NOMO-1 treated with dmso at 0.1 percent for 144 hours (cell line): ENCODE measurements at regions not wholly inside any gene's neighbourhood (a gene's known extent, or its start where the extent isn't known, plus 50 kb on each side); places are given as distances from the start of the nearest gene placed in this dataset.

ENCODE experiments used
- DNase-seq: peaks from one replicate; lab custom pipeline; 2025; ENCODE audit not compliant: unreplicated experiment; lab: John Stamatoyannopoulos, UW

GRCh38 chr13:68692049-68692448, 1415.6 kb upstream of the ATXN8OS start:
- no peak for DNase-seq

GRCh38 chr13:68690567-68690966, 1417.1 kb upstream of the ATXN8OS start:
- no peak for DNase-seq

- DNase-seq = no peak
Measured at GRCh38 chr13:68676513-68677115, 1431.0 kb upstream of the ATXN8OS start.

GRCh38 chr13:68675209-68675608, 1432.4 kb upstream of the ATXN8OS start:
- DNase-seq = no peak

DNA sequence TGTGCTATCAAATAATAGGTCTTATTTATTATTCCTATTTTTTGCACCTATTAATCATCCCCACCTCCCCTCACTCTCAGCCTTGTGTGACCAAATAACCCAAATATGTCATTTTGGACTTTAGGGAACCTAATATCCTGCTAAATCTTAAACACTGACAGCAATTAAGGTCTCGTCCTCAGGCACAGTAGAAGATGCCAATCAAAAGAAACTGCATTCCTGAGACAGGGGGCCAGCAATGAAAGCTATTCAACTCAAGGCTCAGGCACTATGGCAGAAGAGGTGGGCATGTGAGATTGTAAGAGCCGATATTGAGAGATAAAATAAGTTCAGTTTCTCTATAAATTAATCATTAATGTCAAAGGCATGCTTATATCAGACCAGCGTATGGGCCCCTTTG, 1437.7 kb upstream of the PCDH9 start:
- DNase-seq = no peak

DNA sequence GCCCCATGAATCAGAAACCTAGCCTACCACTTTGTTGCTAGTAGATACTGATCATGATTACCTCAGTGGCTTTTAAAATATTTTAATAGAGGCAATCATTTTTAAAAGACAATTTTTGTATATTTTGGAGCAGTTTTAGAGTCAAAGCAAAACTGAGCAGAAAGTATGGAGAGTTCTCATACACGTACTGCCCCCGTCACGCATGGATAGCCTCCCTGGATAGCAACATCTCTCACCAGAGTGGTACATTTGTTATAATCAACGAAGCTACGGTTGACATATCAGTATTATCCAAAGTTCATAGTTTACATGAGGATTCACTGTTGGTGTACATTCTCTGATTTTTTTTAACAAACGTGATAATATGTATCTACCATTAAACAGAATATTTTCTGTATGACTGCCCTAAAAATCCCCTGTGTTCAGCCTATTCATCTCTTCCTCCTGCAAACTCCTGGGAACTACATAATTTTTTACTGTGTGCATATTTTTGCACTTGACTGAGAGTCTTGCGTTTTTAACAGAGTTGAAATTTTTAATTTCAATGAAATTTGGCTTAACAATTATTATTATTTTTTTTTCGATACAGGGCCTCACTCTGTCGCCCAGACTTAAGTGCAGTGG, 1436.8 kb upstream of the PCDH9 start:
- no peak for DNase-seq

DNA sequence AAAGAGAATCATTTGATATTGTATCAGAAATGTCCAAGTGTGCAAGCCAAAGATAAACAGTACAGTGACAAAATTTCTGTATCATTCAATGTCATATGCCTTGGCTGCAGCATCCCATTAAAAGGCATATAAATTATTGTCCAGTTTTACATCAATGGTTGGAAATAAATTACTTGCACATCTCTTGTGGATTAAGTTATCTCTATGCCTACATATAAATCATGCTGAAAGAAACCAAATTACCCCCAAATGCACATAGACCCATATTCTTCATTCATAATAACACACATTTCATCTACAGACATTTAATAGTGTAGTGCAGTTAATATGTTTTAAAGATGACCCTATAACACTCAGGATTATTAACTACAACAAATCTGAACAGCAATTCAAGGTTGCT, 1415.7 kb upstream of the PCDH9 start:
- DNase-seq = no peak

DNA sequence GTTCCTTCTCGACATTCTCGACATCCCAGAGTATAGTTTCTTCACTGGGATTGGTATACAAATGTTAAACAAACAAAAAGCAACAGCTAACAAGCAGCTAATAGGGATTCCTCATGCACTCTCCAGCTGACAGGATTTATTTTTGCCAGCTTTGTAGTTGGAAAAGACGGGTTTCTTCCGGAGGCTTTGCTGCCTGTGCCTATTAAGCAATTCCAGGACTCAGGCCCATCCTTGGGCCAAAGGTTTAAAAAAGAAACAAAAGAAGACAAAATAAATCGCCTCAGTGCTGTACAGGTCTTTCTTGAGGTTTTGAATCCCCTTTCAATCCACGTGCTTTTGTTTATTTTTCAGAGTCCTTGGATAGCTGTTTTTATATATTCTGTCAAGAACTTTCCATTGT, 1414.5 kb upstream of the PCDH9 start:
- no peak for DNase-seq

DNA sequence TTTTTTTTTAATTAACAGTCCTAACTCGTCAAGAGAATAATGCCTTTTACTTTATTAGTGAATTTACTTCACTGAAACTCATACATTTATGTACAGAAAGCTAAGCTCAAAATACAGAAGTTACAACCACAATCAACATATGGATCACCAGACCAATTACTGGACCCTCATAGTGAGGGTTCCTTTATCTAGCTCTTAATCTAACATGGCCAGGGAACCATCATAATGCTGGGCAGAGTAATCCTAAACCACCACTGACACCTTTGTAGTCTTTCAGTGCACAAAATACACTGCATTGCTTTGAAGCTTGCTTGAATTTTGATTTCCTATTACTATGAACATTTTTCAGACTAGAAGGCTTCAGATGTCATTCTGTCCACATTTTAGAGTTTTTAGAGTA, 1406.6 kb upstream of the PCDH9 start:
- no peak for DNase-seq

DNA sequence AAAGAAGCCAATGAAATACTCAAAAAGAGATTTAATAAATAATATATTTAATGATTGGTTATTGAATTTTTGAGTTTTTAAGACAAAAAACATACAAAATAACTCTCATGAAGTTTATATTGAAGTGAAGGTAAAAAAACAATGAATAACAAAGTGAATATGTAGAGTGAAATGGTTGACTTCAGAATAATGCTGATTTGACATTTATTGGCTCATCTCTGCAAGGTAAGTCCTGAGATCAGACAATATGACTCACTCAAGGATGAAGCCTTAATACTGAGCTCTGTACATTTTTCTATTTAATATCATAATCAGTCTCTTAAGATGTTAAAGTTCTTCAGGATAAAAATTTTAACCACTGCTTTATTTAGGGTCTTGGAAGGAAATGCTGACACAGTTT, 1398.9 kb upstream of the PCDH9 start:
- DNase-seq = no peak

GRCh38 chr13:68627379-68627778, 1397.2 kb upstream of the PCDH9 start:
- no peak for DNase-seq

DNA sequence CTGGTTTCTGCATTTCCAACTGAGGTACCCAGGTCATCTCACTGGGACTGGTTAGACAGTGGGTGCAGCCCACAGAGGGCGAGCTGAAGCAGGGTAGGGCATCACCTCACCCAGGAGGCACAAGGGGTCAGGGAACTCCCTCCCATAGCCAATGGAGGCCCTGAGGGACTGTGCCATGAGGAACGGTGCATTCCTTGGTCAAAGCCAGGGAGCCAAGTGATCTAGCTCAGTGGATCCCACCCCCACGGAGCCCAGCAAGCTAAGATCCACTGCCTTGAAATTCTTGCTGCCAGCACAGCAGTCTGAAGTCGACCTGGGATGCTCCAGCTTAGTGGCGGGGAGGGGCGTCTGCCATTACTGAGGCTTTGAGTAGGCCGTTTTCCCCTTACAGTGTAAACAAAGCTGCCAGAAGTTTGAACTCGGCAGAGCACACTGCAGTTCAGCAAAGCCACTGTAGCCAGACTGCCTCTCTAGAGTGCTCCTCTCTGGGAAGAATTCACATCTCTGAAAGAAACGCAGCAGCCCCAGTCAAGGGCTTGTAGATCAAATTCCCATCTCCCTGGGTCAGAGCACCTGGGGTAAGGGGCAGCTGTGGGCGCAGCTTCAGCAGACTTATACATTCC, 1386.6 kb upstream of the PCDH9 start:
- no peak for DNase-seq

DNA sequence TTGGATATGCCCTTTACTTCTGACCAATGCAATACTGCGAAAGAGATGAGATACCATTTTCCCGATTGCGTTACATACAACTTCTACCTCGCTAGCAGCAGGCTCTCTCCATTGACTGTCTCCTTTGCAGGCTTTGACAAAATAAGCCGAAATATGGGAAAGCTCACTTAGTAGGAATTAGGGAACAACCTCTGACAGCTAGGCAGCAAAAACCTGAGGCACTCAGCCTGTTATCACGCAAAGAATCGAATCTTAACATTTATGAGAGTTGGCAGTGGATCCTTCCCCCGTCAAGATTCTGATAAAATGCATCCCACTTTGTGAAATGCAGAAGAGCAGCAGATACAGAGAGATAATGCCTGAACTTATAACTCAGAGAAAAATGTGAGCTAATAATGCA, 1379.5 kb upstream of the PCDH9 start:
- DNase-seq = no peak

GRCh38 chr13:68608147-68608546, 1378.0 kb upstream of the PCDH9 start:
- no peak for DNase-seq

- no peak for DNase-seq
Measured at GRCh38 chr13:68597641-68598040, 1367.5 kb upstream of the PCDH9 start.

GRCh38 chr13:68588623-68589022, 1358.5 kb upstream of the PCDH9 start:
- DNase-seq = peak; percentile 15

DNA sequence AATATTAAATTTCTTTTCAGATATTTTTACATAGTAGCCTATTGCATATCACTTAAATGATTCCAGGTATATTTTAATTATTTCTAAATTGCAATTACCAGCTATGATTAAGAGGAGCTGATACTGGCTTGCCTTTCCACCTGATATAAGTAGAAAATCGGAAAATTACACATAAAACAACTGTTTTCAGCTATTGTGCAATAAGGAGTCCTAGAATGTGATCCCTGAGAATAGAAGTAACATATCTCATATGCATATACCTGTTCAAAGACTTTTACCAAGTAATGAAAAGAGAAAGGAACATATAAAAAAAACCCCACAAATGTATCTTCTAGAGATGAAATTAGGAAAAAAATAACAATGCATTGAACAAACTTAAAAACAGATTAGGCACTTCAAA, 1354.6 kb upstream of the PCDH9 start:
- no peak for DNase-seq

DNA sequence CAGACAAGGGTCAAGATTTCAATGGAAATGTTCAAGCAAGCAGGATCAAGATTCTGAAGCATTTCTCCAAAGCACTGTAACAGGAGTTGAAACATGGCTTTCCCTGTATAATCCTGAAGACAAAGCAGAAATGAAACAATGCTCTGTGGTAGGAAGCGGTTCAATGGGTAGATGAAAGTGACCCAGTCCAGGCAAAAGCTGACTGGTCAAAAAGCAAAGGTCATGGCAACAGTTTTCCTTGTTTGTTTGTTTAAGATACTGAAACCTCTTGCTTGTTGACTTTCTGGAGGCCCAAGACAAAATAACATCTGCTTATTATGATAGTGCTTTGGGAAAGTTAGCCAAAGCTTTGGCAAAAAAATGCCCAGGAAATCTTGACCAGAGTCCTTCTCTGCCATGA, 1343.9 kb upstream of the PCDH9 start:
- no peak for DNase-seq

DNA sequence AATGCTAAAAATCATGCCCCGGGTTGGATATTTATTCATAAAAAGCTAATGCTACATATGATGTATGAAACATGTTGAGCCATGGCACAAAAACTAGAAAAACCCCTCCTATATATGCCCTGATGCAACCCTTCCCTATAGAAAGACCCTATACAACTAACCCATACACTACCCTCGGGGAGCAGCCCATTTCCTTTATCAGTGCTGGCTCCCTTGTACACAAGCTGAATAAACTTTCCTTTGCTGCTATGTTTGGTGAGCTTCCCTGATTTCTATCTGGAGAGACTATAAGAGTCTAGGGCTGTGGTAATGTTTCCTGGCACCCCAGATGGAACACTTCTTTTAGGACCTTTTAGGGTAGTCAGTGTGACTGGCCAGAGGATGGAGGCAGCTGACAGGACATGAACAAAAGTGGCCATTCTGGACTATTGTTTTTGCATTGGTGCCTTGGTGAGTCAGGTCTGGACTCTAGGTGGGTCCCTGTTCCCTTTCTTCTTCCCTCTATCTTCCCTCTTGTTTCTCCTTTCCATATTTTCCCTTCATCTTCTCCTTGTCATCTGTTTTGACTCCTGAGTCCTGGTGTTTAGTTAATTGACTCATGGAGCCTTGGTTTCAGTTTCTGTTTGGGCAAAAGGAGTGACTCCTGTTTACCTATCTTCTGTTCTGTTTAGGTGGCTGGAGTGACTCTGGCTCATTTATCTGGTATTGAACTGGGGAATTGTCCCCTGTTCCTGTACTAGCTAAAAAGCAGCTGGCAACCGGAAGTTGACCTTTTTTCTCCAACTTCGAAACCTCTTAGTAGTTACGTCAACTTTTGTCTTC, 1321.8 kb upstream of the PCDH9 start:
- no peak for DNase-seq

DNA sequence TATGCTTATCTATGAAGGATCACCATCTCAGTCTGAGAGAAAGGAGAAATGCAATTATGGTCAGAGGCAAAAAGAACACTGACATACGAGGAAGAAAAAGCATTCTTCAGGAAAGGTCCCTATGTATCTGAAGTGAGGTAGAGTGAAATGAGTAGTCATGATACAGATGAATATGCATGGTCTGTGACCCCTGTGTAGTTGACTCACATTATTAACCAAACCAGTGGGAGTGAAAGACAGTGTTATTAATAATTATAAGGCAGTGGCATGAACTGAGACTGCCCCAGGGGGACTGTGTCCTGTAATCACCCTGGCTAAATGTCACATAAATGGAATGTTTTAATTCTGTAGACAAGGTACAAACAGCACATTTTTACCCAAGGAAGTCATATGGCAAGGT, 1320.2 kb upstream of the PCDH9 start:
- DNase-seq = no peak

DNA sequence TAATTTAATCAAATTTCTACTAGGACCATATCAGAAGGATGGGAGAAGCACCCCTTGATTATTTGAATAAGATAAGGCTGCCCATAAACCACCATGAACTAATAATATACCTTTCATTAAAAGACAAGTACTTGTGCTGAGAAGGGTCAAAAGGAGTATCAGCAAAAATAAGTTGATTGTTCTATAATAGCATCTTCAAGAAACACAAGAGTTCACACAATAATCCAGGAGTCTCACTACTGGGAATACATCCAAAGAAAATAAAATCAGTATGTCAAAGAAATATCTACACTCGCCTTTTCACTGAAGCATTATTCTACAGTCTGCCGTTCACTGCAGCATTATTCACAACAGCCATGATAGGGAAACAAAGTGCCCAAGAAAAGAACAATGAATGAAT, 1310.1 kb upstream of the PCDH9 start:
- DNase-seq = no peak

DNA sequence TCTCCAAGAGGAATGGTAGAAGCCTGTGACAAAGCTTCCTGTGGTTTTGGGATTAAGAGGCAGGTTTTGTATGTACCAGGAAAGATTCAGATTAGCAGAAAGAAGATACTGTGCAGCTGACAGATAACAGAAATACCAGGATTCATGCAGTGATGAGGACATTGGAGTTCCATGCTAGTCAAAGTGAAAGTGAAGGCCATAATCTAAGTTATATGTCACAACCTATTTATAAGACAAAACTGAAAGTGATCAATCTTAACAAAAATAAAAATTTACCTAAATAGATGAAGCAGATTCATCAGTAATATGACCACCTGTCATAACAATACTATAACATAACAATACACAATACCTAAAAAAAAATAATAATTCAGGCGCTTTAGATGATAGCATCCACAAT, 1305.2 kb upstream of the PCDH9 start:
- no peak for DNase-seq
